ENCODE measurements at regions not wholly inside any gene's neighbourhood (a gene's known extent, or its start where the extent isn't known, plus 50 kb on each side); places are given as distances from the start of the nearest gene placed in this dataset.

GRCh38 chr20:22686097-22686496 lies 101.7 kb upstream of the FOXA2 start:
- Histone ChIP-seq H3K9me2 (ENCODE audit: insufficient read depth, low read length) (no peaks in the 10 kb centered on the region), H3K79me2 (replicated peaks; ENCODE audit: insufficient read depth, low read length) (no peaks in the 10 kb centered on the region), H2AFZ (ENCODE audit: low read depth, low read length) (peak overlapping the region; percentile 56), H3K4me2 (ENCODE audit: low read length) (peak overlapping the region; percentile 30), H3K4me3 (ENCODE audit: low read length) (no peak overlapping the region), H4K20me1 (ENCODE audit: insufficient read depth) (no peaks in the 10 kb centered on the region), H3K27me3 (ENCODE audit: insufficient read depth, low read depth, low read length) (no peaks in the 10 kb centered on the region), H3K9me3 (ENCODE audit: low read length) (no peaks in the 10 kb centered on the region), H3K27ac (ENCODE audit: low read length) (no peak overlapping the region), H3F3A (ENCODE audit: insufficient read depth, low read length, poor library complexity, severe bottlenecking) (no peaks in the 10 kb centered on the region), H3K9ac (ENCODE audit: low read length) (no peak overlapping the region), H3K36me3 (ENCODE audit: insufficient read depth, low read length) (no peaks in the 10 kb centered on the region)
- TF ChIP-seq TAF1 (IDR thresholded peaks at IDR 0.05; ENCODE audit: low read depth) (peak; percentile 30), RAD21 (conservative IDR thresholded peaks at IDR 0.05) (no peak)

- Histone ChIP-seq H3K9me2 (ENCODE audit: insufficient read depth, low read length) (no peaks in the 10 kb centered on the region), H3K27ac (ENCODE audit: low read length) (no peak overlapping the region), H3K36me3 (ENCODE audit: insufficient read depth, low read length) (no peaks in the 10 kb centered on the region), H3K9ac (ENCODE audit: low read length) (no peak overlapping the region), H4K20me1 (ENCODE audit: insufficient read depth) (no peaks in the 10 kb centered on the region), H3K27me3 (ENCODE audit: insufficient read depth, low read depth, low read length) (no peaks in the 10 kb centered on the region), H2AFZ (ENCODE audit: low read depth, low read length) (no peak overlapping the region), H3K9me3 (ENCODE audit: low read length) (no peaks in the 10 kb centered on the region), H3K79me2 (replicated peaks; ENCODE audit: insufficient read depth, low read length) (no peaks in the 10 kb centered on the region), H3K4me2 (ENCODE audit: low read length) (no peak overlapping the region), H3F3A (ENCODE audit: insufficient read depth, low read length, poor library complexity, severe bottlenecking) (no peaks in the 10 kb centered on the region), H3K4me3 (ENCODE audit: low read length) (no peak overlapping the region)
- TF ChIP-seq CTCF (IDR thresholded peaks at IDR 0.05; ENCODE audit: poor library complexity, severe bottlenecking) (no peak), RAD21 (conservative IDR thresholded peaks at IDR 0.05) (no peak), EP300 (conservative IDR thresholded peaks at IDR 0.05; ENCODE audit: poor library complexity, severe bottlenecking) (no peak)
These were observed 103.4 kb upstream of the FOXA2 start for GRCh38 chr20:22687676-22688349.

- TF ChIP-seq SMC3 (conservative IDR thresholded peaks at IDR 0.05; ENCODE audit: poor library complexity), result no peak
- TF ChIP-seq CTCF (IDR thresholded peaks at IDR 0.05; ENCODE audit: poor library complexity, severe bottlenecking), result no peak
- TF ChIP-seq EP300 (conservative IDR thresholded peaks at IDR 0.05; ENCODE audit: poor library complexity, severe bottlenecking), result no peak
- no peak for TF ChIP-seq POLR2AphosphoS5 (IDR thresholded peaks at IDR 0.05)
- no peak for TF ChIP-seq REST (IDR thresholded peaks at IDR 0.05; ENCODE audit: borderline replicate concordance)
- no peak for TF ChIP-seq EZH2 (IDR thresholded peaks at IDR 0.05; ENCODE audit: borderline replicate concordance, insufficient read depth, low read length, poor library complexity, severe bottlenecking)
- TF ChIP-seq TAF1 (IDR thresholded peaks at IDR 0.05; ENCODE audit: low read depth), result no peak
- TF ChIP-seq RAD21 (conservative IDR thresholded peaks at IDR 0.05), result no peak
- TF ChIP-seq MXI1 (conservative IDR thresholded peaks at IDR 0.05; ENCODE audit: poor library complexity, severe bottlenecking), result no peak
These were observed 104.1 kb upstream of the FOXA2 start for GRCh38 chr20:22688485-22688884.

More at GRCh38 chr20:22688485-22688884, 104.1 kb upstream of the FOXA2 start:
- Histone ChIP-seq H3K9me2 (ENCODE audit: insufficient read depth, low read length) (no peaks in the 10 kb centered on the region), H3K4me2 (ENCODE audit: low read length) (no peak overlapping the region), H3F3A (ENCODE audit: insufficient read depth, low read length, poor library complexity, severe bottlenecking) (no peaks in the 10 kb centered on the region), H3K27ac (ENCODE audit: low read length) (no peak overlapping the region), H4K20me1 (ENCODE audit: insufficient read depth) (no peaks in the 10 kb centered on the region), H3K9ac (ENCODE audit: low read length) (no peak overlapping the region), H3K36me3 (ENCODE audit: insufficient read depth, low read length) (no peaks in the 10 kb centered on the region), H3K79me2 (replicated peaks; ENCODE audit: insufficient read depth, low read length) (no peaks in the 10 kb centered on the region), H3K9me3 (ENCODE audit: low read length) (no peaks in the 10 kb centered on the region), H3K27me3 (ENCODE audit: insufficient read depth, low read depth, low read length) (no peaks in the 10 kb centered on the region), H3K4me3 (ENCODE audit: low read length) (no peak overlapping the region), H2AFZ (ENCODE audit: low read depth, low read length) (no peak overlapping the region)

Measured in neural cell (in vitro differentiated cells).